ENCODE measurements at regions not wholly inside any gene's neighbourhood (a gene's known extent, or its start where the extent isn't known, plus 50 kb on each side); places are given as distances from the start of the nearest gene placed in this dataset.

GRCh38 chr14:36245223-36245622, 68.7 kb upstream of the PTCSC3 start:
- WGBS, 2 donors: 22 to 25% methylated on average over 3 of the region's 3 CpGs
- ATAC-seq (no peak), DNase-seq (no peak)
- H3K36me3 ChIP-seq (replicated peaks in 1 of 2; ENCODE audit: insufficient read depth in 1 of 2, low read depth in 2 of 2): no peaks in the 10 kb centered on the region
- no peak overlapping the region for H3K4me3 ChIP-seq
- no peaks in the 10 kb centered on the region for H3K9me3 ChIP-seq
- no peak overlapping the region for H3K27ac ChIP-seq
- no peaks in the 10 kb centered on the region for H3K4me1 ChIP-seq
- H3K27me3 ChIP-seq: no peaks in the 10 kb centered on the region
- intact Hi-C loops (cut with DNase I): no loop called here
- TF ChIP-seq CTCF (IDR thresholded peaks at IDR 0.05) (no peak), POLR2A (IDR thresholded peaks at IDR 0.05) (no peak)

GRCh38 chr14:36243183-36243582, 66.7 kb upstream of the PTCSC3 start:
- Histone ChIP-seq H3K27me3 (no peaks in the 10 kb centered on the region), H3K36me3 (replicated peaks in 1 of 2; ENCODE audit: insufficient read depth in 1 of 2, low read depth in 2 of 2) (no peaks in the 10 kb centered on the region), H3K27ac (no peak overlapping the region), H3K4me3 (no peak overlapping the region), H3K9me3 (no peaks in the 10 kb centered on the region), H3K4me1 (no peaks in the 10 kb centered on the region)
- intact Hi-C loops (cut with DNase I): no loop called here
- DNase-seq (no peak), ATAC-seq (no peak)
- WGBS, 2 donors: 43 to 70% methylated on average over 1 of the region's 1 CpG
- TF ChIP-seq CTCF (IDR thresholded peaks at IDR 0.05): no peak
- TF ChIP-seq POLR2A (IDR thresholded peaks at IDR 0.05): no peak

- no peaks in the 10 kb centered on the region for H3K9me3 ChIP-seq
- no peak overlapping the region for H3K27ac ChIP-seq
- H3K36me3 ChIP-seq (replicated peaks in 1 of 2; ENCODE audit: insufficient read depth in 1 of 2, low read depth in 2 of 2): no peaks in the 10 kb centered on the region
- no peaks in the 10 kb centered on the region for H3K4me1 ChIP-seq
- ATAC-seq: no peak
- no peak for DNase-seq
- intact Hi-C loops (cut with DNase I): no loop called here
- no peak overlapping the region for H3K4me3 ChIP-seq
- TF ChIP-seq CTCF (IDR thresholded peaks at IDR 0.05): no peak
- no peak for TF ChIP-seq POLR2A (IDR thresholded peaks at IDR 0.05)
- 72 to 75% methylated on average over 3 of the region's 3 CpGs for WGBS, 2 donors
- no peaks in the 10 kb centered on the region for H3K27me3 ChIP-seq
Measured at GRCh38 chr14:36241183-36241582, 64.7 kb upstream of the PTCSC3 start.

- peak in 1 of 4 donors; percentile 5 for DNase-seq
- TF ChIP-seq POLR2A (IDR thresholded peaks at IDR 0.05) (no peak), CTCF (IDR thresholded peaks at IDR 0.05) (no peak)
- Histone ChIP-seq H3K4me1 (no peaks in the 10 kb centered on the region), H3K27me3 (no peaks in the 10 kb centered on the region), H3K27ac (no peak overlapping the region), H3K36me3 (replicated peaks in 1 of 2; ENCODE audit: insufficient read depth in 1 of 2, low read depth in 2 of 2) (no peaks in the 10 kb centered on the region), H3K9me3 (no peaks in the 10 kb centered on the region), H3K4me3 (no peak overlapping the region)
- intact Hi-C loops (cut with DNase I): no loop called here
- no peak for ATAC-seq
- 55 to 69% methylated on average over 13 of the region's 13 CpGs for WGBS, 2 donors
Measured at GRCh38 chr14:36238666-36239363, 62.3 kb upstream of the PTCSC3 start.

GRCh38 chr14:36233217-36233616, 56.7 kb upstream of the PTCSC3 start:
- no peak overlapping the region for H3K4me3 ChIP-seq
- no peak for DNase-seq
- no peak for ATAC-seq

More at GRCh38 chr14:36233217-36233616, 56.7 kb upstream of the PTCSC3 start:
- Histone ChIP-seq H3K9me3 (no peaks in the 10 kb centered on the region), H3K36me3 (replicated peaks in 1 of 2; ENCODE audit: insufficient read depth in 1 of 2, low read depth in 2 of 2) (no peaks in the 10 kb centered on the region), H3K4me1 (peaks cover 3% of the 10 kb centered on the region), H3K27ac (no peak overlapping the region), H3K27me3 (no peaks in the 10 kb centered on the region)
- TF ChIP-seq POLR2A (IDR thresholded peaks at IDR 0.05) (no peak), CTCF (IDR thresholded peaks at IDR 0.05) (no peak)
- intact Hi-C loops (cut with DNase I): no loop called here

Measured in body of pancreas (tissue), 4 donors.